ENCODE measurements at regions not wholly inside any gene's neighbourhood (a gene's known extent, or its start where the extent isn't known, plus 50 kb on each side); places are given as distances from the start of the nearest gene placed in this dataset.
A peak's percentile ranks its signal among the peaks of the same experiment; 100 is the strongest.

GRCh38 chr16:73286346-73287267 is 238.7 kb upstream of the ZFHX3 start:
- no peak overlapping the region for H3K4me3 ChIP-seq
- peaks cover 0 to 38% (median 8%) of the 10 kb centered on the region in 5 donors for H3K4me1 ChIP-seq (ENCODE audit: control insufficient read depth in 5 of 5, insufficient read depth in 5 of 5, low read length in 5 of 5)
- no peak overlapping the region for H3K9ac ChIP-seq (ENCODE audit: insufficient read depth in 1 of 2, low read length in 2 of 2)
- peaks cover 0 to 4% (median 0%) of the 10 kb centered on the region in 4 donors for H3K9me3 ChIP-seq (ENCODE audit: control insufficient read depth in 4 of 4, insufficient read depth in 3 of 4, low read length in 3 of 4)
- no peak for TF ChIP-seq CTCF (IDR thresholded peaks at IDR 0.05; ENCODE audit: control extremely low read depth, extremely low read depth)
- no peaks in the 10 kb centered on the region for H3K27me3 ChIP-seq (ENCODE audit: control insufficient read depth in 3 of 3, insufficient read depth in 3 of 3, low read length in 2 of 3)
- H3K36me3 ChIP-seq (ENCODE audit: control insufficient read depth in 4 of 4, insufficient read depth in 4 of 4, low read length in 4 of 4) = no peaks in the 10 kb centered on the region
- ATAC-seq (ENCODE audit: insufficient read depth, low FRiP score) (no peak), DNase-seq (no peak)
- WGBS, 2 donors = 83 to 87% methylated on average over 14 of the region's 14 CpGs
- H3K27ac ChIP-seq (ENCODE audit: low read depth in 1 of 2, low read length in 1 of 2) = no peak overlapping the region

- Histone ChIP-seq H3K9me3 (ENCODE audit: control insufficient read depth in 4 of 4, insufficient read depth in 3 of 4, low read length in 3 of 4) (peaks cover 0 to 4% (median 0%) of the 10 kb centered on the region in 4 donors), H3K4me1 (ENCODE audit: control insufficient read depth in 5 of 5, insufficient read depth in 5 of 5, low read length in 5 of 5) (peaks cover 0 to 38% (median 8%) of the 10 kb centered on the region in 5 donors), H3K4me3 (no peak overlapping the region), H3K27ac (ENCODE audit: low read depth in 1 of 2, low read length in 1 of 2) (no peak overlapping the region), H3K36me3 (ENCODE audit: control insufficient read depth in 4 of 4, insufficient read depth in 4 of 4, low read length in 4 of 4) (no peaks in the 10 kb centered on the region), H3K27me3 (ENCODE audit: control insufficient read depth in 3 of 3, insufficient read depth in 3 of 3, low read length in 2 of 3) (no peaks in the 10 kb centered on the region), H3K9ac (ENCODE audit: insufficient read depth in 1 of 2, low read length in 2 of 2) (peak overlapping the region in 1 of 2 donors; percentile 7)
- peak; percentile 78 to 92 (median 88) for DNase-seq
- WGBS, 2 donors = 72 to 91% methylated on average over 15 of the region's 15 CpGs
- no peak for TF ChIP-seq CTCF (IDR thresholded peaks at IDR 0.05; ENCODE audit: control extremely low read depth, extremely low read depth)
- ATAC-seq (ENCODE audit: insufficient read depth, low FRiP score) = no peak
Observed at GRCh38 chr16:73285436-73286201, 237.7 kb upstream of the ZFHX3 start.

- Histone ChIP-seq H3K36me3 (ENCODE audit: control insufficient read depth in 4 of 4, insufficient read depth in 4 of 4, low read length in 4 of 4) (no peaks in the 10 kb centered on the region), H3K9me3 (ENCODE audit: control insufficient read depth in 4 of 4, insufficient read depth in 3 of 4, low read length in 3 of 4) (no peaks in the 10 kb centered on the region), H3K9ac (ENCODE audit: insufficient read depth in 1 of 2, low read length in 2 of 2) (no peak overlapping the region), H3K4me1 (ENCODE audit: control insufficient read depth in 5 of 5, insufficient read depth in 5 of 5, low read length in 5 of 5) (peaks cover 0 to 8% (median 0%) of the 10 kb centered on the region in 5 donors), H3K27ac (ENCODE audit: low read depth in 1 of 2, low read length in 1 of 2) (no peak overlapping the region), H3K4me3 (no peak overlapping the region), H3K27me3 (ENCODE audit: control insufficient read depth in 3 of 3, insufficient read depth in 3 of 3, low read length in 2 of 3) (no peaks in the 10 kb centered on the region)
- no peak for DNase-seq
- ATAC-seq (ENCODE audit: insufficient read depth, low FRiP score) = no peak
- 97 to 98% methylated on average over 2 of the region's 2 CpGs for WGBS, 2 donors
- no peak for TF ChIP-seq CTCF (IDR thresholded peaks at IDR 0.05; ENCODE audit: control extremely low read depth, extremely low read depth)
Observed at GRCh38 chr16:73280388-73280787, 232.5 kb upstream of the ZFHX3 start.

All from lung (tissue), 11 donors.